Progenitor cell of endocrine pancreas (in vitro differentiated cells): ENCODE measurements at regions not wholly inside any gene's neighbourhood (a gene's known extent, or its start where the extent isn't known, plus 50 kb on each side); places are given as distances from the start of the nearest gene placed in this dataset.
A peak's percentile ranks its signal among the peaks of the same experiment; 100 is the strongest.

Experiments
- DNase-seq: peaks from one replicate; pipeline ENCODE4 v3.0.0; 2021; ENCODE audit warnings: low spot score; ENCODE audit not compliant: unreplicated experiment
- H3K27ac Mint-ChIP-seq: 2 replicates; pipeline ENCODE4 v1.8.0; 2021; ENCODE audit warnings: mild to moderate bottlenecking, moderate library complexity, mixed read lengths
- H3K27me3 Mint-ChIP-seq: 2 replicates; pipeline ENCODE4 v1.8.0; 2021; ENCODE audit warnings: mixed read lengths
- H3K36me3 Mint-ChIP-seq: 2 replicates; pipeline ENCODE4 v1.8.0; 2022; ENCODE audit warnings: mixed read lengths; ENCODE audit not compliant: insufficient read depth
- H3K4me1 Mint-ChIP-seq: 2 replicates; pipeline ENCODE4 v1.8.0; 2021; ENCODE audit warnings: low read depth, mixed read lengths
- H3K4me3 Mint-ChIP-seq: 2 replicates; pipeline ENCODE4 v1.8.0; 2021; ENCODE audit warnings: low read depth, mild to moderate bottlenecking, moderate library complexity, mixed read lengths
- H3K9me3 Mint-ChIP-seq: 2 replicates; pipeline ENCODE4 v1.8.0; 2021; ENCODE audit warnings: low read depth, mixed read lengths
- CTCF ChIP-seq: fragments of 200-600 bp; sonication (generic); IDR thresholded peaks from one replicate; pipeline ENCODE4 v1.5.0; 2021; ENCODE audit warnings: antibody characterized with exemption, mild to moderate bottlenecking; ENCODE audit not compliant: unreplicated experiment

GRCh38 chr9:31114346-31114745, 1270.1 kb upstream of the ACO1 start:
- no peak for TF ChIP-seq CTCF
- no peaks in the 10 kb centered on the region for H3K27me3 Mint-ChIP-seq
- H3K9me3 Mint-ChIP-seq = no peaks in the 10 kb centered on the region
- DNase-seq = no peak
- no peak overlapping the region for H3K4me3 Mint-ChIP-seq
- no peak overlapping the region for H3K27ac Mint-ChIP-seq
- peaks cover 11% of the 10 kb centered on the region for H3K4me1 Mint-ChIP-seq
- no peaks in the 10 kb centered on the region for H3K36me3 Mint-ChIP-seq

- H3K27me3 Mint-ChIP-seq = no peaks in the 10 kb centered on the region
- H3K4me1 Mint-ChIP-seq = no peaks in the 10 kb centered on the region
- peaks cover 5% of the 10 kb centered on the region for H3K36me3 Mint-ChIP-seq
- DNase-seq = no peak
- H3K4me3 Mint-ChIP-seq = no peak overlapping the region
- peak; percentile 57 for TF ChIP-seq CTCF
- H3K9me3 Mint-ChIP-seq = peaks cover 12% of the 10 kb centered on the region
- H3K27ac Mint-ChIP-seq = no peak overlapping the region
Measured at GRCh38 chr9:31119890-31120454, 1264.5 kb upstream of the ACO1 start.

- no peak for TF ChIP-seq CTCF
- peaks cover 3% of the 10 kb centered on the region for H3K4me1 Mint-ChIP-seq
Measured at GRCh38 chr9:31124389-31124788, 1260.1 kb upstream of the ACO1 start.

GRCh38 chr9:31135567-31135966, 1248.9 kb upstream of the ACO1 start:
- no peak for TF ChIP-seq CTCF
- no peaks in the 10 kb centered on the region for H3K36me3 Mint-ChIP-seq
- H3K9me3 Mint-ChIP-seq = peaks cover 11% of the 10 kb centered on the region
- H3K4me1 Mint-ChIP-seq = no peaks in the 10 kb centered on the region
- no peak overlapping the region for H3K4me3 Mint-ChIP-seq
- H3K27me3 Mint-ChIP-seq = no peaks in the 10 kb centered on the region
- no peak for DNase-seq
- H3K27ac Mint-ChIP-seq = no peak overlapping the region

More at GRCh38 chr9:31124389-31124788, 1260.1 kb upstream of the ACO1 start:
- no peak overlapping the region for H3K4me3 Mint-ChIP-seq
- H3K27me3 Mint-ChIP-seq = no peaks in the 10 kb centered on the region
- H3K9me3 Mint-ChIP-seq = peaks cover 12% of the 10 kb centered on the region
- no peak for DNase-seq
- no peak overlapping the region for H3K27ac Mint-ChIP-seq
- peaks cover 5% of the 10 kb centered on the region for H3K36me3 Mint-ChIP-seq

- DNase-seq = no peak
- Mint-ChIP-seq H3K4me1 (no peaks in the 10 kb centered on the region), H3K9me3 (peaks cover 11% of the 10 kb centered on the region), H3K27ac (no peak overlapping the region), H3K36me3 (no peaks in the 10 kb centered on the region), H3K4me3 (no peak overlapping the region), H3K27me3 (no peaks in the 10 kb centered on the region)
- no peak for TF ChIP-seq CTCF
Measured at GRCh38 chr9:31136524-31136923, 1247.9 kb upstream of the ACO1 start.
